ENCODE measurements at regions not wholly inside any gene's neighbourhood (a gene's known extent, or its start where the extent isn't known, plus 50 kb on each side); places are given as distances from the start of the nearest gene placed in this dataset.

- no peak for TF ChIP-seq RCOR1 (IDR thresholded peaks at IDR 0.05; ENCODE audit: low read length)
- no peak for TF ChIP-seq FOSL2 (IDR thresholded peaks at IDR 0.05; ENCODE audit: borderline replicate concordance, low read depth)
- no peak for TF ChIP-seq POLR2AphosphoS5 (IDR thresholded peaks at IDR 0.05; ENCODE audit: low read depth, low read length)
- TF ChIP-seq IRF3 (IDR thresholded peaks at IDR 0.05; ENCODE audit: low read depth, low read length) = no peak
- no peak for TF ChIP-seq TAF1 (IDR thresholded peaks at IDR 0.05; ENCODE audit: borderline replicate concordance, low read depth, low read length)
- no peak for TF ChIP-seq MXI1 (IDR thresholded peaks at IDR 0.05; ENCODE audit: low read depth, low read length)
- TF ChIP-seq MAX (IDR thresholded peaks at IDR 0.05; ENCODE audit: low read depth) = no peak
- TF ChIP-seq TCF12 (IDR thresholded peaks at IDR 0.05) = no peak
- TF ChIP-seq NRF1 (IDR thresholded peaks at IDR 0.05; ENCODE audit: low read depth, low read length) = no peak
- TF ChIP-seq GABPA (IDR thresholded peaks at IDR 0.05; ENCODE audit: low read depth) = no peak
- no peak for TF ChIP-seq TEAD4 (IDR thresholded peaks at IDR 0.05; ENCODE audit: borderline replicate concordance, insufficient read depth)
- no peaks in the 10 kb centered on the region for H3K4me1 ChIP-seq (ENCODE audit: control insufficient read depth in 1 of 2, insufficient read depth in 2 of 2, low read depth in 1 of 2, low read length in 1 of 2)
- CTCF ChIA-PET = interaction anchor here (1.1 kb wide), 1 partner anchor 13 kb away, joined by 3 read pairs; no protein-coding TSS in a partner anchor
These were observed 101.9 kb upstream of the CDC42BPA start for GRCh38 chr1:227420147-227420546.

GRCh38 chr1:227417756-227418480 is 99.6 kb upstream of the CDC42BPA start:
- no peak overlapping the region for H2AFZ ChIP-seq (ENCODE audit: low read depth)
- no peaks in the 10 kb centered on the region for H4K20me1 ChIP-seq (ENCODE audit: insufficient read depth)
- H3K79me2 ChIP-seq (ENCODE audit: insufficient read depth) = no peaks in the 10 kb centered on the region
- H3K36me3 ChIP-seq (replicated peaks in 1 of 2; ENCODE audit: control insufficient read depth in 1 of 2, insufficient read depth in 2 of 2, low read length in 1 of 2) = no peaks in the 10 kb centered on the region
- H3K4me3 ChIP-seq (ENCODE audit: low read depth in 2 of 2, low read length in 1 of 2) = no peak overlapping the region
- no peaks in the 10 kb centered on the region for H3K9me3 ChIP-seq
- H3K9ac ChIP-seq = no peak overlapping the region
- WGBS (ENCODE audit: low lambda C conversion rate) = 65% methylated on average over 2 of the region's 2 CpGs
- H3K27me3 ChIP-seq (ENCODE audit: insufficient read depth) = no peaks in the 10 kb centered on the region
- CTCF ChIA-PET = no interaction called here
- no peaks in the 10 kb centered on the region for H3K9me2 ChIP-seq
- no peak for TF ChIP-seq RFX5 (IDR thresholded peaks at IDR 0.05; ENCODE audit: low read length)
- no peak for TF ChIP-seq TEAD4 (IDR thresholded peaks at IDR 0.05; ENCODE audit: borderline replicate concordance, insufficient read depth)
- TF ChIP-seq PBX3 (IDR thresholded peaks at IDR 0.05) = no peak
- TF ChIP-seq IRF3 (IDR thresholded peaks at IDR 0.05; ENCODE audit: low read depth, low read length) = no peak
- no peak for TF ChIP-seq CTCF (IDR thresholded peaks at IDR 0.05)
- no peak for TF ChIP-seq TAF1 (IDR thresholded peaks at IDR 0.05; ENCODE audit: borderline replicate concordance, low read depth, low read length)
- TF ChIP-seq GATA2 (CRISPR knock-in tag; IDR thresholded peaks at IDR 0.05) = no peak
- no peak for TF ChIP-seq MEF2A (IDR thresholded peaks at IDR 0.05; ENCODE audit: borderline replicate concordance, low read depth)
- no peak for TF ChIP-seq USF1 (IDR thresholded peaks at IDR 0.05; ENCODE audit: borderline replicate concordance, low read depth)
- TF ChIP-seq MAX (IDR thresholded peaks at IDR 0.05; ENCODE audit: low read depth) = no peak
- no peak for TF ChIP-seq POLR2AphosphoS5 (IDR thresholded peaks at IDR 0.05; ENCODE audit: low read depth, low read length)
- H3K27ac ChIP-seq (ENCODE audit: low read depth in 2 of 2, low read length in 1 of 2) = no peak overlapping the region
- no peak for DNase-seq
- H3K4me2 ChIP-seq = no peak overlapping the region
- H3F3A ChIP-seq (replicated peaks; ENCODE audit: insufficient read depth) = no peaks in the 10 kb centered on the region
- POLR2A ChIA-PET = no interaction called here
- no peaks in the 10 kb centered on the region for H3K4me1 ChIP-seq (ENCODE audit: control insufficient read depth in 1 of 2, insufficient read depth in 2 of 2, low read depth in 1 of 2, low read length in 1 of 2)

More at GRCh38 chr1:227420147-227420546, 101.9 kb upstream of the CDC42BPA start:
- H3K36me3 ChIP-seq (replicated peaks in 1 of 2; ENCODE audit: control insufficient read depth in 1 of 2, insufficient read depth in 2 of 2, low read length in 1 of 2) = no peaks in the 10 kb centered on the region
- no peaks in the 10 kb centered on the region for H3K9me2 ChIP-seq
- H3K27me3 ChIP-seq (ENCODE audit: insufficient read depth) = no peaks in the 10 kb centered on the region
- no peak overlapping the region for H3K4me2 ChIP-seq
- no peaks in the 10 kb centered on the region for H3F3A ChIP-seq (replicated peaks; ENCODE audit: insufficient read depth)
- H2AFZ ChIP-seq (ENCODE audit: low read depth) = no peak overlapping the region
- no peak overlapping the region for H3K27ac ChIP-seq (ENCODE audit: low read depth in 2 of 2, low read length in 1 of 2)
- H3K9ac ChIP-seq = no peak overlapping the region
- no peaks in the 10 kb centered on the region for H3K79me2 ChIP-seq (ENCODE audit: insufficient read depth)
- POLR2A ChIA-PET = no interaction called here
- DNase-seq = no peak
- H3K9me3 ChIP-seq = no peaks in the 10 kb centered on the region
- WGBS (ENCODE audit: low lambda C conversion rate) = 65% methylated on average over 5 of the region's 5 CpGs
- H4K20me1 ChIP-seq (ENCODE audit: insufficient read depth) = no peaks in the 10 kb centered on the region
- H3K4me3 ChIP-seq (ENCODE audit: low read depth in 2 of 2, low read length in 1 of 2) = no peak overlapping the region
